ENCODE measurements at regions not wholly inside any gene's neighbourhood (a gene's known extent, or its start where the extent isn't known, plus 50 kb on each side); places are given as distances from the start of the nearest gene placed in this dataset.

DNA sequence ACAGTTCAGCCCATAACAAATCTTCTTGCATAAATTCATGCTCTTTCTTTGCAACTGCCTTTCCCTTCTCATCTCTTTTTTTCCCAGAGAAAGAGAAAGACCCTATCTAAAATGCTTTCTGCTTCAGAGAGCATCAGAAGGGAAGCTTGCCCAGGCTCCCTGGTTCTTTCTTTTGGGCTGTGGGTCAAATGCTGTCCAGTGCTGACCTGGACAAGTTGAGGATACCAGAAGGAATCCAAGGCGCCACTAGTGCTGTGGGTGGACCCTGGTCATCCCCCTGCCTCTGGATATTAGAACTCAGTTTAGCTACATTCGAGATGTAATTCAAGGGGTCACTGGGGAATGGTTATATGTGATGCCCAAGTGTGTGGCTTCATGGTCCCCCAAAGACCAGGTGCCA lies 411.6 kb downstream of the RPS24 start:
- intact Hi-C loops (cut with micrococcal nuclease) = no loop called here
- Mint-ChIP-seq H3K9me3 (ENCODE audit: unreplicated experiment) (no peaks in the 10 kb centered on the region), H3K27me3 (ENCODE audit: insufficient read depth, unreplicated experiment) (peaks cover 56% of the 10 kb centered on the region), H3K36me3 (ENCODE audit: insufficient read depth, unreplicated experiment) (no peaks in the 10 kb centered on the region), H3K4me1 (ENCODE audit: insufficient read depth, unreplicated experiment) (no peaks in the 10 kb centered on the region), H3K4me3 (ENCODE audit: unreplicated experiment) (no peak overlapping the region), H3K27ac (ENCODE audit: low read depth, unreplicated experiment) (no peak overlapping the region)
- POLR2A ChIA-PET = no interaction called here
- DNase-seq (ENCODE audit: unreplicated experiment) = no peak
- TF ChIP-seq, protein P1, sequence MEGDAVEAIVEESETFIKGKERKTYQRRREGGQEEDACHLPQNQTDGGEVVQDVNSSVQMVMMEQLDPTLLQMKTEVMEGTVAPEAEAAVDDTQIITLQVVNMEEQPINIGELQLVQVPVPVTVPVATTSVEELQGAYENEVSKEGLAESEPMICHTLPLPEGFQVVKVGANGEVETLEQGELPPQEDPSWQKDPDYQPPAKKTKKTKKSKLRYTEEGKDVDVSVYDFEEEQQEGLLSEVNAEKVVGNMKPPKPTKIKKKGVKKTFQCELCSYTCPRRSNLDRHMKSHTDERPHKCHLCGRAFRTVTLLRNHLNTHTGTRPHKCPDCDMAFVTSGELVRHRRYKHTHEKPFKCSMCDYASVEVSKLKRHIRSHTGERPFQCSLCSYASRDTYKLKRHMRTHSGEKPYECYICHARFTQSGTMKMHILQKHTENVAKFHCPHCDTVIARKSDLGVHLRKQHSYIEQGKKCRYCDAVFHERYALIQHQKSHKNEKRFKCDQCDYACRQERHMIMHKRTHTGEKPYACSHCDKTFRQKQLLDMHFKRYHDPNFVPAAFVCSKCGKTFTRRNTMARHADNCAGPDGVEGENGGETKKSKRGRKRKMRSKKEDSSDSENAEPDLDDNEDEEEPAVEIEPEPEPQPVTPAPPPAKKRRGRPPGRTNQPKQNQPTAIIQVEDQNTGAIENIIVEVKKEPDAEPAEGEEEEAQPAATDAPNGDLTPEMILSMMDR (IDR thresholded peaks at IDR 0.05; ENCODE audit: unreplicated experiment) = no peak
- CTCF ChIA-PET = no interaction called here
- BruUV-seq (replicated peaks) = no TSS peak

DNA sequence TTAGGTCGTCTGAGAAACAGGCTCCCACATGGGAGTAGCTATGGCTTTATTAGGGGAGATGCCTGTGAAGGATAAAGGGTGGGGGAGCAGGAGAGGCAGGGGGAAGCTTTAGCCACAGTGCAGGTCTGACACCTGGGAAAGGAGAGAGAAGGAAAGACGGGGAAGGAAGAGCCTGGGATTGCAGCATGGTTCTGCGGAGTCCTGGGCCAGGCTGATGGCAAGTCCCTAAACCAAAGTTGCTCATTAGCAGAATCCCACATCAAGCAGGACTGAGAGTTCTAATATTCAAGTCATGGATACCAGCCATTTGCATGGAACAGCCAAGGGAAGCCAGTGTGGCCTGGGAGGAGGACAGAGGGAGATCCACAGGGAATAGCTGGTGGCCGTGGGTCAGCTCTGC lies 414.8 kb downstream of the RPS24 start:
- Mint-ChIP-seq H3K4me3 (ENCODE audit: unreplicated experiment) (no peak overlapping the region), H3K36me3 (ENCODE audit: insufficient read depth, unreplicated experiment) (no peaks in the 10 kb centered on the region), H3K9me3 (ENCODE audit: unreplicated experiment) (no peaks in the 10 kb centered on the region), H3K27me3 (ENCODE audit: insufficient read depth, unreplicated experiment) (peaks cover 79% of the 10 kb centered on the region), H3K4me1 (ENCODE audit: insufficient read depth, unreplicated experiment) (no peaks in the 10 kb centered on the region), H3K27ac (ENCODE audit: low read depth, unreplicated experiment) (no peak overlapping the region)
- TF ChIP-seq, protein P1 (IDR thresholded peaks at IDR 0.05; ENCODE audit: unreplicated experiment) = no peak
- POLR2A ChIA-PET = no interaction called here
- CTCF ChIA-PET = interaction anchor here (0.6 kb wide), 1 partner anchor 169 kb away, joined by 3 read pairs; no protein-coding TSS in a partner anchor
- no peak for DNase-seq (ENCODE audit: unreplicated experiment)
- intact Hi-C loops (cut with micrococcal nuclease) = no loop called here
- BruUV-seq (replicated peaks) = no TSS peak

DNA sequence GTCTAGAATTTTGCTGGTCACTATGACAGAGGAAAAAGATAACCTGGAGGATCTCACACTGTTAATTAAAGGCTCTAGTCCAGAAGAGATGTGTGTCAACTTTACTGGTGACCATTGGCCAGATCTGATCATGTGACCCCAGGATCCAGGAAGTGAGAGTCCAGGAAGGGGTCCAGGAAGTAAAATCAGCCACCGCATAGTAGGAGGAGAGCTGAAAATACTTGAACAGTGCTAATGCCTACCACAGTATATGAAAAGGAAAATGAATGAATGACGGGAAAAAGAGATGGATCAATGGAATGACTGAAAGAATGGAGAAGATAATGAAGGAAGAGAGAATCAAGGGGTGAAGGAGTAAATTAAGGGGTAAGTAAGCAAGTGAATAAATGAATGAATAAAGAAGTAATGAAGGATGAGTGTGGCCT lies 415.3 kb downstream of the RPS24 start:
- TF ChIP-seq, protein P1 (IDR thresholded peaks at IDR 0.05; ENCODE audit: unreplicated experiment) = no peak
- Mint-ChIP-seq H3K27me3 (ENCODE audit: insufficient read depth, unreplicated experiment) (peaks cover 84% of the 10 kb centered on the region), H3K9me3 (ENCODE audit: unreplicated experiment) (no peaks in the 10 kb centered on the region), H3K4me3 (ENCODE audit: unreplicated experiment) (no peak overlapping the region), H3K27ac (ENCODE audit: low read depth, unreplicated experiment) (no peak overlapping the region), H3K36me3 (ENCODE audit: insufficient read depth, unreplicated experiment) (no peaks in the 10 kb centered on the region), H3K4me1 (ENCODE audit: insufficient read depth, unreplicated experiment) (no peaks in the 10 kb centered on the region)
- ChIA-PET POLR2A (no interaction called here), CTCF (no interaction called here)
- no peak for DNase-seq (ENCODE audit: unreplicated experiment)
- intact Hi-C loops (cut with micrococcal nuclease) = no loop called here
- BruUV-seq (replicated peaks) = no TSS peak

DNA sequence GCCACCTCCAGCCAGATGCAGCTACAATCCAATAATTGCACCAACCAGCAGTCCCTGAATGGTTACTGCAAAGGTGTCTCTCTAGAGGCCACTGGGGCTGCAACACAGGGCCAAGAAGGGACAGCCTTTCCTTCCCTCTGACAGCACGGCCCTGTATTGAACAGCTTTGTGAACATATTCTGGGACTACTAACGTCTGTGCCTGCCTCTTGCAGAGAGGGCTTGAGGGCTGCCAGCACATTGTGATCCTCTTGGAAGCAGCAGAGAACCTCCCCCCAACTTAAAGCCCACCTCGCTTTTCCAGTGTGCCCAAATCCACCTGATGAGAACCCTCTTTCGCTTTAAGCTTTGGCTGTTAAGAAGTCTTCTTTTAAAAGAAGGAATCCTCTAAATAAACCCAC lies 415.9 kb downstream of the RPS24 start:
- H3K27me3 Mint-ChIP-seq (ENCODE audit: insufficient read depth, unreplicated experiment) = peaks cover 89% of the 10 kb centered on the region
- BruUV-seq (replicated peaks) = no TSS peak
- no peaks in the 10 kb centered on the region for H3K4me1 Mint-ChIP-seq (ENCODE audit: insufficient read depth, unreplicated experiment)
- DNase-seq (ENCODE audit: unreplicated experiment) = no peak
- intact Hi-C loops (cut with micrococcal nuclease) = no loop called here
- no peaks in the 10 kb centered on the region for H3K36me3 Mint-ChIP-seq (ENCODE audit: insufficient read depth, unreplicated experiment)
- no peak overlapping the region for H3K4me3 Mint-ChIP-seq (ENCODE audit: unreplicated experiment)
- POLR2A ChIA-PET = interaction anchor here (1.0 kb wide), 1 partner anchor 18 kb away, joined by 4 read pairs; no protein-coding TSS in a partner anchor
- no peak overlapping the region for H3K27ac Mint-ChIP-seq (ENCODE audit: low read depth, unreplicated experiment)
- TF ChIP-seq, protein P1 (IDR thresholded peaks at IDR 0.05; ENCODE audit: unreplicated experiment) = no peak
- CTCF ChIA-PET = interaction anchor here (1.2 kb wide), 1 partner anchor 21 kb away, joined by 5 read pairs; no protein-coding TSS in a partner anchor
- H3K9me3 Mint-ChIP-seq (ENCODE audit: unreplicated experiment) = no peaks in the 10 kb centered on the region

Data from MCF 10A (cell line).